Testis (tissue), 2 donors: ENCODE measurements at regions not wholly inside any gene's neighbourhood (a gene's known extent, or its start where the extent isn't known, plus 50 kb on each side); places are given as distances from the start of the nearest gene placed in this dataset.
"Not testable (repeated sequence)": the region's sequence is repeated elsewhere in the genome, so short reads cannot be mapped to it uniquely, and the experiment has no call there.

Experiments used
- DNase-seq: peaks from one replicate; pipeline ENCODE4 v3.0.0-alpha.2; 2019
- H3K27ac ChIP-seq, 2 donors: fragments of 200-600 bp; sonication (generic); one replicate each; pipeline ENCODE4 v1.5.1; 2019
- H3K27me3 ChIP-seq: fragments of 200-600 bp; sonication (generic); one replicate; pipeline ENCODE4 v1.5.1; 2019
- H3K36me3 ChIP-seq: fragments of 200-600 bp; sonication (generic); one replicate; pipeline ENCODE4 v1.5.1; 2017; ENCODE audit warnings: low read depth; ENCODE audit errors: missing control alignments
- H3K4me1 ChIP-seq: fragments of 200-600 bp; sonication (generic); one replicate; pipeline ENCODE4 v1.5.1; 2019
- H3K4me3 ChIP-seq, 2 donors: fragments of 200-600 bp; sonication (generic); one replicate each; pipeline ENCODE4 v1.5.1; 2017 to 2019
- H3K9me3 ChIP-seq: fragments of 200-600 bp; sonication (generic); one replicate; pipeline ENCODE4 v1.5.1; 2017
- CTCF ChIP-seq, 3 experiments: fragments of 450-650 bp in 2 of 3; fragments of 200-600 bp in 1 of 3; sonication (generic) in 1 of 3; IDR thresholded peaks; one replicate each; pipeline ENCODE4 v1.5.1; 2016 to 2019; ENCODE audit warnings: antibody characterized with exemption in 3 of 3, mild to moderate bottlenecking in 2 of 3, moderate library complexity in 1 of 3
- POLR2A ChIP-seq: fragments of 450-650 bp; IDR thresholded peaks from one replicate; pipeline ENCODE4 v1.6.1; 2017; ENCODE audit warnings: antibody characterized with exemption, mild to moderate bottlenecking, moderate library complexity
- WGBS, 2 donors: methylation state at CpG; one replicate each; pipeline ENCODE4 v1.1.5; 2018; 5-methylcytosine and 5-hydroxymethylcytosine counted together
- intact Hi-C: fragments of 100-400 bp; cut with DNase I; formaldehyde crosslinking; loops from one replicate; pipeline ENCODE4 v1.15.1; 2023; ENCODE audit warnings: low total_unique reads

DNA sequence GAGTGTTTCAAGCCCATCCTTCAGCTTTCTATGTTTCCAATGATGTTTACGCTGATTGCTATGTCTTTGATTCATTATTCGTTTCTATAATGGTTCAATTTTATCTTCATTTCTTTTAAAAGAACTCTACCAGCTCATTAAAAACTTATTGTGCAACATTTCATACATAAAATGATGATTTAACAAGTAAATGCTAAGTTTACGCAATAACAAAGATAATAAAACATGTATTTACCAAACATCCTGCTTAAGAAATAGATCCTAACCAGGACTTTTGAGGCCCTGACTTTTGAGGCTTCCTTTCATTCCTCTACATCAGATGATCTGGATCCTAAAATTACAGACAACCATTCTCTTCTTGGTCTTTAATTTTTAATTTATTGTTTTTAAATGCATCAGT lies 86.5 kb upstream of the DLGAP1 start:
- no peak overlapping the region for H3K27ac ChIP-seq
- no peaks in the 10 kb centered on the region for H3K36me3 ChIP-seq
- H3K27me3 ChIP-seq, result no peaks in the 10 kb centered on the region
- intact Hi-C loops, result no loop called here
- H3K4me3 ChIP-seq, result no peak overlapping the region
- no peak for TF ChIP-seq CTCF (IDR thresholded peaks at IDR 0.05)
- no peak for TF ChIP-seq POLR2A
- no peak for DNase-seq
- no peaks in the 10 kb centered on the region for H3K9me3 ChIP-seq
- no peaks in the 10 kb centered on the region for H3K4me1 ChIP-seq
- WGBS, 2 donors, result 85 to 93% methylated on average over 3 of the region's 3 CpGs

- TF ChIP-seq POLR2A (no peak), CTCF (IDR thresholded peaks at IDR 0.05) (no peak)
Measured at GRCh38 chr18:4536447-4536846, 81.3 kb upstream of the DLGAP1 start.

DNA sequence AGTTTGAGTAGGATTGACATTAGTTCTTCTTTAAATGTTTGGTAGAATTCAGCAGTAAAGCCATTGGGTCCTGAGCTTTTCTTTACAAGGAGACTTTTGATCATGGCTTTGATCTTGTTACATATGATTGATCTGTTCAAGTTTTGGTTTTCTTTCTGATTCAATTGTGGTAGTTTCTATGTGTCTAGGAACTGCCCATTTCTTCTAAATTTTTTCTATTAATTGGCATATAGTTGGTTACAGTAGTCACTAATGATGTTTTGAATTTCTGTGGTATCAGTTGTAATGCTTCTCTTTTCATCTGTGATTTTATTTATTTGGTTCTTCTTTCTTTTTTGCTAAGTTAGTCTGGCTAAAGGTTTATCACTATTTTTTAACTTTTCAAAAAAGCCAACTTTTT lies 73.3 kb upstream of the DLGAP1 start:
- no peak for DNase-seq
- intact Hi-C loops, result no loop called here
- H3K4me1 ChIP-seq, result no peaks in the 10 kb centered on the region
- H3K36me3 ChIP-seq, result no peaks in the 10 kb centered on the region
- no peak for TF ChIP-seq POLR2A
- no peak for TF ChIP-seq CTCF (IDR thresholded peaks at IDR 0.05)
- H3K9me3 ChIP-seq, result no peaks in the 10 kb centered on the region
- H3K27ac ChIP-seq, result no peak overlapping the region
- no peak overlapping the region for H3K4me3 ChIP-seq
- no peaks in the 10 kb centered on the region for H3K27me3 ChIP-seq

More at GRCh38 chr18:4536447-4536846, 81.3 kb upstream of the DLGAP1 start:
- no peaks in the 10 kb centered on the region for H3K4me1 ChIP-seq
- no peak overlapping the region for H3K27ac ChIP-seq
- DNase-seq, result no peak
- no peaks in the 10 kb centered on the region for H3K27me3 ChIP-seq
- intact Hi-C loops, result no loop called here
- no peak overlapping the region for H3K4me3 ChIP-seq
- H3K9me3 ChIP-seq, result no peaks in the 10 kb centered on the region
- H3K36me3 ChIP-seq, result no peaks in the 10 kb centered on the region

- H3K4me3 ChIP-seq, intact Hi-C loops, H3K27ac ChIP-seq, H3K27me3 ChIP-seq, H3K4me1 ChIP-seq, H3K9me3 ChIP-seq, DNase-seq, H3K36me3 ChIP-seq: not testable (repeated sequence)
- 30 to 31% methylated on average over 10 of the region's 10 CpGs for WGBS, 2 donors
Measured at GRCh38 chr18:4527826-4528225, 72.7 kb upstream of the DLGAP1 start.

- intact Hi-C loops, result no loop called here
- H3K27me3 ChIP-seq, result no peaks in the 10 kb centered on the region
- 76 to 84% methylated on average over 4 of the region's 4 CpGs for WGBS, 2 donors
Measured at GRCh38 chr18:4524096-4524495, 69.0 kb upstream of the DLGAP1 start.

More at GRCh38 chr18:4524096-4524495, 69.0 kb upstream of the DLGAP1 start:
- H3K4me3 ChIP-seq, result no peak overlapping the region
- no peaks in the 10 kb centered on the region for H3K9me3 ChIP-seq
- no peaks in the 10 kb centered on the region for H3K36me3 ChIP-seq
- H3K4me1 ChIP-seq, result no peaks in the 10 kb centered on the region
- no peak for DNase-seq
- H3K27ac ChIP-seq, result no peak overlapping the region
- no peak for TF ChIP-seq CTCF (IDR thresholded peaks at IDR 0.05)
- TF ChIP-seq POLR2A, result no peak
